SK-N-SH (cell line): ENCODE measurements at regions not wholly inside any gene's neighbourhood (a gene's known extent, or its start where the extent isn't known, plus 50 kb on each side); places are given as distances from the start of the nearest gene placed in this dataset.

Source experiments
- CTCF ChIP-seq: fragments of 200-600 bp; sonication (generic); IDR thresholded peaks from 2 replicates; pipeline ENCODE4 v1.6.1; 2017; ENCODE audit warnings: antibody characterized with exemption, mild to moderate bottlenecking, moderate library complexity
- EZH2phosphoT487 ChIP-seq: fragments of 200-600 bp; sonication (generic); IDR thresholded peaks from 2 replicates; pipeline ENCODE4 v1.6.1; 2017; ENCODE audit warnings: low read depth, mixed run types, mild to moderate bottlenecking, antibody characterized with exemption, moderate library complexity, borderline replicate concordance
- FOSL2 ChIP-seq: IDR thresholded peaks from 2 replicates; pipeline ENCODE4 v1.4.0; 2012; ENCODE audit warnings: low read depth, mild to moderate bottlenecking, moderate library complexity, borderline replicate concordance
- FOXJ3 ChIP-seq: sonication (generic); formaldehyde crosslinking; IDR thresholded peaks from 2 replicates; pipeline ENCODE4 v1.5.1; 2020; ENCODE audit warnings: mild to moderate bottlenecking, missing genetic modification reagents
- FOXM1 ChIP-seq: IDR thresholded peaks from 2 replicates; pipeline ENCODE4 v1.4.0; 2012; ENCODE audit warnings: low read depth, mild to moderate bottlenecking
- MXI1 ChIP-seq: IDR thresholded peaks from 2 replicates; pipeline ENCODE4 v1.6.1; 2012; ENCODE audit warnings: mild to moderate bottlenecking, low read depth, low read length, improper control_type of control experiment
- PBX3 ChIP-seq: IDR thresholded peaks from 2 replicates; pipeline ENCODE4; 2012
- POLR2AphosphoS5 ChIP-seq: IDR thresholded peaks from 2 replicates; pipeline ENCODE4 v1.6.1; 2012; ENCODE audit warnings: low read depth, low read length
- RAD21 ChIP-seq: IDR thresholded peaks from 2 replicates; pipeline ENCODE4 v1.6.1; 2012; ENCODE audit warnings: mild to moderate bottlenecking, low read length
- RCOR1 ChIP-seq: fragments of 150-350 bp; IDR thresholded peaks from 2 replicates; pipeline ENCODE4 v1.6.1; 2017; ENCODE audit warnings: antibody characterized with exemption, low read length
- USF2 ChIP-seq: fragments of 150-350 bp; IDR thresholded peaks from 2 replicates; pipeline ENCODE4 v1.6.1; 2017; ENCODE audit warnings: antibody characterized with exemption, low read length, low read depth, borderline replicate concordance
- YY1 ChIP-seq: IDR thresholded peaks from 2 replicates; pipeline ENCODE4 v1.4.0; 2012; ENCODE audit warnings: low read depth, mild to moderate bottlenecking
- ZBTB33 ChIP-seq: IDR thresholded peaks from 2 replicates; pipeline ENCODE4 v1.4.0; 2012; ENCODE audit warnings: low read depth, borderline replicate concordance

GRCh38 chr14:84987042-84987441 is 542.9 kb upstream of the FLRT2 start:
- TF ChIP-seq FOXM1: no peak
- no peak for TF ChIP-seq CTCF
- no peak for TF ChIP-seq PBX3
- TF ChIP-seq FOSL2: no peak
- TF ChIP-seq FOXJ3 (CRISPR knock-in tag): no peak
- TF ChIP-seq POLR2AphosphoS5: no peak
- no peak for TF ChIP-seq ZBTB33
- TF ChIP-seq RAD21: no peak
- no peak for TF ChIP-seq USF2
- no peak for TF ChIP-seq MXI1
- TF ChIP-seq EZH2phosphoT487: no peak
- no peak for TF ChIP-seq RCOR1
- no peak for TF ChIP-seq YY1
